GM21423 (cell line): ENCODE measurements at regions not wholly inside any gene's neighbourhood (a gene's known extent, or its start where the extent isn't known, plus 50 kb on each side); places are given as distances from the start of the nearest gene placed in this dataset.

Experiments
- ATAC-seq: cut with Tn5 transposase; IDR thresholded peaks from one replicate; pipeline ENCODE4 v1.9.1; 2021; ENCODE audit warnings: mild to moderate bottlenecking, moderate library complexity; ENCODE audit not compliant: unreplicated experiment

- no peak for ATAC-seq
Observed at GRCh38 chr13:73248711-73249580, 190.1 kb downstream of the KLF5 start.

DNA sequence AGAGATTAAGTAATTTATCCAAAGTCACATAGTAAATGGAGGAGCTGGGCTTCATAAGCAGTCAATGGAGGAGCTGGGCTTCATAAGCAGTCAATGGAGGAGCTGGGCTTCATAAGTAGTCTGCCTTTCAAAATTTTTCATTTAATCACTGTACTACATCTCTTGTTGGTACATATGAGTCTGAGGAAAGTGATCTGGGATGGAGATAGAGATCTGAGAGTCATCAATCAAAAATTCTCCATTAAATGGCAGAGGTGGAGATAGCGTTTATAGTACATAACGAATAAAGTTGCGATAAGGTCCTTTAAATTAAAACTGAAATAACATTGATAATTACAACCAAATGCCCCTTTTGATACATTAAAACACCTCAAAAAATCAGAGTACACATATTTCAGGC, 189.3 kb downstream of the KLF5 start:
- ATAC-seq: no peak

DNA sequence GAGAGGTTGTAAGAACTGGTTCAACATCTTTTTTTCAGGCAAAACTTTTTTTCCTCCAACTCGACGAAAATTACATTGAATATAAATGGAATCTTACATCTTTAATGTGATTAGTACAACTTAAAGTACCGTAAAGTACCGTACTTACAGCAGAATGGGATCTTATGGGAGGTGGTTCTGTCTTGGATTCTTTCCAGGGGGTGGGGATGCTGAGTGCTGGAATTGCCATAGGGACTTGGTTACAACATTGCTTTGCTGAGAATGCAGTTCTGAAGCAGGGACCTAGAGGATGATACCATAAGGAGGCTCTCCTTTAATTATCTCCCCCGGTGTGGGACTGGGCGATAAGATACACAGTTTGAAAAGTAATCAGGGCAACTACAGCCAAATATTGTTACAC, 186.4 kb downstream of the KLF5 start:
- ATAC-seq: no peak

DNA sequence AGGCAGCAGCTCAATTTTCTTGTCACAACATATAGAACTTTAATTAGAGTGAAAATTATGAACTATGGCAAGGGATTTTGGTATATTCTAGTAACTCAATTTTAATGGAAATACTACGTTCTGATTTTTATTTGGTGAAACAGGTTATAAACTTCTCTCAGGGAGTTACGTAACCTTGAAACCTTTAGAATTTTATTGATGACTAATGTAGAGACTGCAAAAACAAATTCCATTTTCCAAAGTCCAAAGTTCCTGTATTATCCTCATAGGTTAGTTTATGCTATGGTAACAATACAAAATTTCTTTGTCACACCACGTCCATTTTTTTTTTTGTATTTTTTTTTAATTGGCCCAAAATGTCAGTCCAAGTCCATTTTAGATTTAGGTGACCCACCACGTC, 185.7 kb downstream of the KLF5 start:
- ATAC-seq: no peak

- no peak for ATAC-seq
Observed at GRCh38 chr13:73242515-73243015, 183.8 kb downstream of the KLF5 start.

- no peak for ATAC-seq
Observed at GRCh38 chr13:73240193-73240592, 181.4 kb downstream of the KLF5 start.

DNA sequence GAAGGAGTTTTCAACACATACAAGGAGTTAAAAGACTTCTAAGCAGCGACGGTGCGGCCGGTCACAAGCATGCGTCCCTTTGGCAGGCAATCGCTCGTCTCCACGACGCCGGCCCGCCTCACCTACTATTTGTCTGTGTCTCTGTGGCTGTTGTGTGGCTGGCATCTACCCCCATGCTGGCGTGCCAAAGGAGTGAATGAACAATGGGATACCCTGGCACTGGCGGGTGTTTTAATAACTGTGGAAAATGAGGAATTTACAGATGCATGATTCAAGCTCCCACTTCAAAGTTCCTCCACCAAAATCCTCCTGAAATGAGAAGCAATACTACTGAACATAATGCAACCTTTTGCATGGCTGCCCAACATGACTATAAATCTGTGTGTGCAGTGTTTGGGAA, 176.6 kb downstream of the KLF5 start:
- no peak for ATAC-seq

DNA sequence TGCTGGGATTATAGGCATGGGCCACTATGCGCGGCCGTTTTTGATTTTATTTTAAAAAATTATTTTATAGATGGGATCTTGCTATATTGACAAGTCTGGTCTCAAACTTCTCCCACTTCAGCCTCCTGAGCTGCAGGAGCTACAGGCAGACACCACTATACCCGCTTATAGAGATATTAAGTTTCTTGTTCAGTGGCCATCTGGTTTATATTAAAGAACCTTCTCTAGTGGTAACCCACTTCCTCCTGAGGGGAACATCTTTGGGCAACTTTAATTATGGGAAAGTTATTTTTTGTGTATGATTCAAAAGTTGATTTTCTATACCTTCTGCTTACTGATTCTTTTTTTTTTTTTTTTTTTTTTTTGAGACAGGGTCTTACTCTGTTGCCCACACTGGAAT, 172.7 kb downstream of the KLF5 start:
- ATAC-seq: no peak

DNA sequence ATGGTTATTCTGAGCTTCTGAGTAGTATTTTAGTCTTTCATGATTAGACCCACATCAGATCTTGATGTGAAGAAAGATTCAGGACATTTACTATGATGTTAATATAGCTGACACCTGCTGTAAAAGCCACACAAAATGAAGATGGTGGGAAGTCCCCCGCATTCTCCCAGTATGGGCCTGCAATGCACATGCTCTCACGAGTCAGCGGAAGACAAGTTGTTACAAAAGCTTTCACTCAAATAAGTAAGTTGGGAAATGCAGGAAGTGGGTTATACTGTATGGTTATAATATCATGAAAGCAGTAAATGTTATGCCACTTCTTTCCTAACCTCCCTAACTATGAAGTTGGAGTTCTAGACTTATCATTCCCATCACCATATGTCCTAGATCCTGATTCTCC, 171.9 kb downstream of the KLF5 start:
- ATAC-seq: no peak

DNA sequence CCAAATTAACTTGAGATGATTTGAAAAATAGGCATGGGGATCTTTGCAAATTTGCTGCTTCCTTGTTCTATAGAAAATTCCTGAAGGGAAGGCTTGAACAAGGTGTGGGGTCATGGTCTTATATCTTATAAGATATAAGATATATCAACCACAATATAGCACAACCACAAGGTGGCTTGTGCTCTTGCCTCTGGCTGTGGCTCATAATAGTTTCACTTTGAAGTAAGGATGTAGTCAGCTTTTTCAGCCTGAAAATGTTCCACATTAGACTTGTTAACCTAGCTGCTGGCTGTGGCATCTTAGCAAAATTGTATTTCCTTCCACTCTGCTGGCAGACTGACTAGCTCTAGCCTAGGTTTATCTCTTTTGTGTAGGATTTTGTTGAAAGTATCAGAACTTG, 169.7 kb downstream of the KLF5 start:
- ATAC-seq: no peak

- ATAC-seq: no peak
Observed at GRCh38 chr13:73225990-73226389, 167.2 kb downstream of the KLF5 start.

GRCh38 chr13:73224703-73225102, 165.9 kb downstream of the KLF5 start:
- ATAC-seq: no peak

- peak; percentile 98 for ATAC-seq
Observed at GRCh38 chr13:73223372-73223781, 164.6 kb downstream of the KLF5 start.

- no peak for ATAC-seq
Observed at GRCh38 chr13:73222627-73223305, 164.0 kb downstream of the KLF5 start.

DNA sequence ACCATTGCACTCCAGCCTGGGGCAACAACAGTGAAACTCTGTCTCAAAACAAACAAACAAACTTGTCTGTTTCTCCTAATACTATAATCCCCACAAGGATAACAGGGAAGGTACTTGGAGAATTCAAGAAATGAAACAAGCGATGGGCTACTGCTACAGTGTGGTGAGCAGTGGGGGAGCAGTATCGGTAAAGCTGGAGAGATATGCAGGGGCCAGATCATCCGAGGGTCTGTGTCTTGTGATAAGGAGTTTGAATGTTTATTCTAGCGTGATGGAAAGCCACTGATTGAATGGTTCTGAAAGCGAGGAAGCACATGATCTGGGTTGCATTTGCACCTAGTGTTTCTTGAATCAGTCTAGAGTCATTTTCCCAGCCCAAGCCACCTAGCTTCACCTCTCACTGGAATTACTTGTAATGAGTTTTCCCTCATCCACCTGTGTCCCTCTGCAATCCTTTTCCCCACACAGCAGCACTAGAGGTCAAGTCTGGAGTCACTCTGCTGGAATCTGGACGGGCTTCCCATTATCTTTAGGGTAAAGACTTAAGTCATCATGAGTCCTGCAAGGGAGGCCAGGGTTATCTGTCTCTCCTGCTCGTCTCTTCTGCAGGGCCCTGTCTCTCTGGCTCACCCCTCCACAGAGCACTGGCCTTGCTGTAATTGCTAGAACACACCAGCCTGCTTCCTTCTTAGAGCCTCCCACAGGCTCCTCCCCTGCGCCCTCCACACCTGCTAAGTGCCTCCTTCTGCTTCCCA, 162.3 kb downstream of the KLF5 start:
- no peak for ATAC-seq

GRCh38 chr13:73218181-73218580, 159.4 kb downstream of the KLF5 start:
- ATAC-seq: no peak

GRCh38 chr13:73216381-73216831, 157.6 kb downstream of the KLF5 start:
- no peak for ATAC-seq

- no peak for ATAC-seq
Observed at GRCh38 chr13:73215823-73216222, 157.0 kb downstream of the KLF5 start.

GRCh38 chr13:73212482-73212881, 153.7 kb downstream of the KLF5 start:
- no peak for ATAC-seq

- no peak for ATAC-seq
Observed at GRCh38 chr13:73210218-73210883, 151.5 kb downstream of the KLF5 start.

DNA sequence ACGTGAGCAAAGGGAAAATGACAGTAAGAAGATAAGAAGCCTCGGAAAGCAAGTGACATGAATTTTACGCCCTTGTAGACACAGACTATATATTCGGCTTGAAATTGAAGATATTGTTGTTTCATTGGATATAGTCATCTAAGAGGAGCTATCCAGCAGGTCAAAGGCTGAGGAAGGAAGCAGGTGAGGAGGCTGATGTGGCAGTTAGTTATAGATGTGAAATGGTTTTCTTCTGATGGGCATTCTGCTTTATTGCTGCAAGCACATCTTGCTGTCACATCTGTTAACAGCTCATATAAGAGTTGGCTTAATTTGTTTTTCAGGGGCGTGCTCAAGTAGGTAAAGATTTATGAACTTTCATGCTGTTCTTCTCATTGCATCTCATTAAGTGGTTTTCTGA, 146.1 kb downstream of the KLF5 start:
- ATAC-seq: no peak
